ENCODE measurements at regions not wholly inside any gene's neighbourhood (a gene's known extent, or its start where the extent isn't known, plus 50 kb on each side); places are given as distances from the start of the nearest gene placed in this dataset.

GRCh38 chr2:56707650-56708049 lies 523.9 kb downstream of the CCDC85A start:
- DNase-seq (ENCODE audit: low spot score) = no peak

DNA sequence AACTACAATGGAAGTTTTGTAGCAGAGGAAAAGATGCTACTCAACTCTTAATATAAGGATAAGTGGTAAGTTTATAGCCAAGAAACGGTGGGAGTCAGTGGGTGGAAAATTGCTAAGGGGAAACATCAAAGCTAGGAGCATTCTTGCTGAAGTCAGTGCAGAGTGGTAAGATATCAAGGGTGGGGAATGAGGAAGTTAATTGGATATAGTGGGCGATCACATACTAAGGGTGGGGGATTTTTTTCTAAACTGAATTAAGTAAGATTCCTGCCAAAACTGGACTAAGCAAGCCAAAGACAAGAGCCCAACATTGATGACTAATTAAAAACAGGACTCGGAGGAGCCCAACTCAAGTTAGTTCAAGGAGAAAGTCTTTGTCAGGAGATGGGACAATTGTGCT lies 525.4 kb downstream of the CCDC85A start:
- DNase-seq (ENCODE audit: low spot score) = no peak

DNA sequence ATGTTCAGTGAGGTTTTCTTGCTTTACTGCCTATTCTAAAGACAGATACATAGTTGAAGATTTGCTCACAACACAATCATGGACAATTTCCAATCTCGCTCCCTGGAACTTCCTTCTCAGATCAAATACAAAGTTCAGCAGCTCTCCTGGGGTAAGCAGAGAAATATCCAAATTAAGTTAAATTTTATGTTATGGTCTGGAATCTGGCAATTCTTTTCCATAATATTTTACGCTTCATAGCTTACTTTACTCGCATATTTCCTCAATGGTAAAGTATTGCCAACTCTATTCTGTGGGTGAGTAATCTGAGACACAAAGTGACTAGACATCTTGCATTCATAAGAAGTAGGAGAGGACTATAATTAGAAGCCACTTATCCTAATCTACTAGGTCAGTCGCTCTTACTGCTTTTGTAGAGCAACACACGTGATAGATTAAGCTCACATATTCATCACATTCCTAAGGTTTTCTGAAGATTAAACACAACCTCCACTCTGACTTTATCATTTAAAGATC lies 529.4 kb downstream of the CCDC85A start:
- no peak for DNase-seq (ENCODE audit: low spot score)

DNA sequence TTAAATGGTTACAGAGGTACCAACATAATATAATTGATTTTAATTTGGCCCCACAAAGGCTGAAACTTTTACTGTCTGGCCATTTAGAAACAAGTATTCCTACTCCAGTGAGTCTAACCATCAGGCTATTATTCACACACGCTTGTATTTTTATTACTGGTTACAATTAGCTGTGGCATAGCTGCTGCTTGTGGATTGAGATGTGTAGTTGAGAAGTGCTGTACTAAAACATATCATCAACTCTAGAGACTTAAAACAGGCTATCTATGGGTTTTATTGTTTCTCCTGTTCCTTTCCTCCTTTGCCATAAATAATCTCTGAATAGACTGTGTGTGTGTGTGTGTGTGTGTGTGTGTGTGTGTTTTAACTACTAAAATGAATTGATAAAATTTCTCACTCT lies 530.2 kb downstream of the CCDC85A start:
- DNase-seq (ENCODE audit: low spot score) = no peak

GRCh38 chr2:56714400-56714799 lies 530.6 kb downstream of the CCDC85A start:
- DNase-seq (ENCODE audit: low spot score) = no peak

DNA sequence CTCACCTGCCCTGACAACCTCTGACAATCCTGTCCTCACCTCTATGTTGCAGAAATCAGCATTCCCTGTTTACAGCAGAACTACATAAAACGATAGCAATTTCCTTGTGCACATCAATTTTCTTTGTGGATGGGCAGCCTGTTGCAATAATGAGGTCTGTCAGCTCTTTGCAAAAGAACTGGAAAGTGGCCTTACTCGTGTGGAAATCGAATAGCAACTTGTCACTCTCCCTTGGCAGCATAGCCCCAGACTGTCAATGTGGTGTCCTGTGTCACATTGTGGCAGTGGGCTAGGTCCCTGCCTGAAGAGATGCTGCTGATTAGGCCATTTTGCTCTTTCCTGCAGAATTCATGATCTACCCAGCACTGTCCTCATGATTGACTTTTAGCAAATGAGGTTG lies 531.9 kb downstream of the CCDC85A start:
- DNase-seq (ENCODE audit: low spot score) = no peak

DNA sequence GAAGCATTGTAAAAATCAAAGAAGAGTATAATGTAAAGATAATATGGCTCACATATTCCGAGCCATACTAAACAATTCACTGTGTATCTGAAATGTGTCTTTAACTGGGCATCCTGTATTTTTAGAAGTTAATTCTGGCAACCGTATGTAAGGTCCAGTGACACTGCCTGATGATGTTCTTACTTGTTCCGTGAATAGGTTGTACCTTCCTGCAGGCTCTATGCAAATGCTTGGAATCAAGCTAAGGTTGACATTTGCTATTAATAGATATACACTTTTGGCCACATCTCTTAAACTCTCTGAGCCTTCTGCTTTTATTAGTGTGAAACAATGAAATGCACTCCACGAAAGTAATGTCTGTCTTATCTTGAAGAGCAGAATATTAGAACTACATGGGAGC lies 534.6 kb downstream of the CCDC85A start:
- no peak for DNase-seq (ENCODE audit: low spot score)

DNA sequence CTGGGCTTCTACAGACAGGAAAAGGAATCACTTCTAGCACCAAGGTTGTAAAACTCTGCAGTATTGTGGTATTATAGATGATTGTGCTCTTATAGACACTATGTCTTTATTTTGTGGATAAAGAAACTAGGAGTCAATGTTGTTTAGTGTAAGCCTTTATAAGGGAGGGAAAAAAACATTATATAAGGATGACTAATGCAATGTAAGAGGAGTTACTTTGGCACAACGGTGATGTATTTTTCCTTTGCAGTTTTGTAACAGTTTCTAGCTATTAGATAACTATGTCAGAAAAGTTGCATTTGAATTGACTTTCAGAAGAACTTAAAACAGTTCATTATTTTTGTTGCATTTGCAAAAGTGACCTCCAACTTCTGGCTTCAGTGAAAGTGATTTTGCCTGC lies 545.4 kb downstream of the CCDC85A start:
- no peak for DNase-seq (ENCODE audit: low spot score)

DNA sequence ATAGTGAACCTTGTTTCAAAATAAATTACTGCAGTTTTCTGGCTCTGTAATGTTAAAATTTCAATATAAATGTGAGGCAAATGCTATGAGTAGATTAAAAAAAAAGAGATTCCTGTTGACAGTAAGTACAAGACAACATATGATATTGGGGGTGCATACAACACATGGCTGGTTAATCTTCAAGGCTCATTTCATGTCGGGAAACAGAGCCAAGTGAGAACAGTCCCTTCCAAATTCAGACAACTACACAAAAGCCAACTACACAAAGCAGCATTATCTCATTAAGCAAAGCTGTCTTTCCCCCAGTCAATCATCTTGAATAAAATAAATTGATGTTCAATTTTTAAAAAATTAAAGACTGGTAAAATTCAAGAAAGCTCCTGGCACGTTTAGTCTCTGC lies 549.2 kb downstream of the CCDC85A start:
- no peak for DNase-seq (ENCODE audit: low spot score)

- no peak for DNase-seq (ENCODE audit: low spot score)
Observed at GRCh38 chr2:56739413-56739812, 555.6 kb downstream of the CCDC85A start.

DNA sequence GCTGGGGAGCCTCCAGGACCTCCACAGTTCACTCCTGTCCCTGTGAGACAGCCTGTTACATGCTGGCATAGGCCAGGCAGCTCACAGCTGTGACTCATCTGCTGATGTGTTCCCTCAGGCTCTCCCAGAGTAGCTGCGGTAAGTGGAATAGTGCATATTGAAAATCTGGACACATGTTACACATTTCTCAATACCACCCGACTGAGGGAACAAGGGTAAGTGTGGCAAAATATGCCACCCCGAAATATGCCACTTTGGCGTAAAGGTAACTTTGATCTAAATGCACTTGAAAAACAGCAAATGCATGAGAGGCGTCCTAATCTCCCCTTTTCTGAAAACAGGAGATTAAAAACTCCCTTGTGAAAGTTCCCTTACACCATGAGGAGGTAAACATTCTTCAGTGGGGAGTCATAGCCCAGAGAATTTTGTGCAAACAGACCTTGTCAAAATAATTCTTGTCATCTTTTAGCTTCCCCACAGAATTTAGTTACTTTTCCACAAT lies 557.9 kb downstream of the CCDC85A start:
- DNase-seq (ENCODE audit: low spot score) = no peak

DNA sequence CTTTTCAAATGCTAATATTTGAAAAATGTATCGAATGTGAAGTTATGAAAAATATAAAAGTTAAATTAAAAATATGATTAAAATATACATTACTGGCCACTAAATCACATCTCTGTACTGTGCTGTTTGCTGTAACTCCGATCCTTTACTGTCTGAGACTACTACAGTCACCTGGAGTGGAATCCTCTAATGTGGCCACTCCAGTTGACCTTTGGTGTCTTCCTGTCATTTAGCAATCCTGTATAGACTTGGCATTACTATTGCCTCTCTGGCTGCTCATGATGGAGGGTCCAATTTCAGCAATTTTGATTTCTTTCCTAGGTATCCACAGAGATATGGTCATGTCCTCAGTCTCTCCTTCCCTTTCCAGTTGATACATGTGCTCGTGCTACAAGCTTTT lies 560.0 kb downstream of the CCDC85A start:
- DNase-seq (ENCODE audit: low spot score) = no peak

GRCh38 chr2:56749152-56749752 lies 565.5 kb downstream of the CCDC85A start:
- DNase-seq (ENCODE audit: low spot score) = no peak

DNA sequence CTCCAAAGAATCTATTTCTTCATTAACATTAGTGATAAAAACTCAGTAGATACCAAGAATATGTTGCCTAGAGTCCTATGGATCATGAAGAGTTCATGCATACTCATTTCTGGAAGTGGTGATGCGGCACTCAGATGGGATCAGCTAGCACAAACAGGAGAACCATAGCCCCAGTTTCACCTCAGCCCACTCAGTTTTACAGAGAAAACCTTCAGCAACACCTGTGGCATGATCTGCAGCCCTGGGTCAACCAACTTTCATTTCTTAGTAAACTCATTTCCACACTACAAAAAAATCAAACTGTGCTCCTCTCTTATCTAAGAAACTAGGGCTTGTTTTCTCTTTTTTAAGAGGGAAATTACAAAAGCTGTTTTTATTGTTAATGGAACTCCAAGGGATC lies 569.4 kb downstream of the CCDC85A start:
- no peak for DNase-seq (ENCODE audit: low spot score)

DNA sequence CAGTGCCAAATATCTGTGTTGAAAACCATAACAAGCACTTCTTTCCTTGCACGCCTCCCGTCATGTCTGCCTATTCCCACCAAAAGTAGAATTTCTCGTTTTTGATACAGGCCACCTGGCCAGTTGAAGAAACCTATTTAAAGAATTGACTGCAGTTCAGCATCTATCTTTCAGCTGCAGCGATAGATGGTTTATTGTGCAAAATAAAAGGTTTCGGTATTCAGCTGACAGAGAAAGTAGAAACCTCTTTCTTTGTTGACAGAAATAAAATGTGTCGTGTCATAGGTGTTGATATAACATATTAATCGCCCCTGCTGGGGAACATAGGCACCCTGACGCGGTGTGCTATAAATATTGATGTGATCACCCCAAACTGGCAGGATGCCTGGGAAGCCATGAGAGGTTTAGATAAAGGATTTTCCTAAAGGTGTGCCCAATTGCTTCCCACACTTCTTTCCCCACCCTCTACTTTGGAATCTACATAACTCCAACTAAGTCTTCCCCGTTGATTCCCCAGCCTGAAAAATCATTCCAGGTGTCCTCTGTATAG lies 570.4 kb downstream of the CCDC85A start:
- no peak for DNase-seq (ENCODE audit: low spot score)

GRCh38 chr2:56754627-56755026 lies 570.8 kb downstream of the CCDC85A start:
- no peak for DNase-seq (ENCODE audit: low spot score)

- DNase-seq (ENCODE audit: low spot score) = no peak
Observed at GRCh38 chr2:56757884-56758545, 574.2 kb downstream of the CCDC85A start.

DNA sequence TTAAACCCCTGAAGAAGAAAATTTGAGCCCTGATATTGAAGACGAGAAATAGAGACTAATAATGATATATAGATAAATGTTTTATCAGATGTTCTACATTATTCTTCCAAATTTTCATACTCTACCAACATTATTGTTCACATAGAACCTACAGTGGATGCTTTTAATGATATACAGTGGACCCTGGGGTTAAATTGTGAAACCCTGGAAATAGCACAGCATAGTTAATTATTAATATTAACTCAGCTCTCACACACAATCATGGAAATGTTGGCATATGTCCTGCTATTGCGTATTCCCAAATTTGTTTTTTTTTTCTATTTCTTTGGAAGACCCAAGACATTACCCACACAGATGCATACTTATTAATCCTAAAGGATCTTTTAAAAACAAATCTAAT lies 579.9 kb downstream of the CCDC85A start:
- no peak for DNase-seq (ENCODE audit: low spot score)

GRCh38 chr2:56768973-56769372 lies 585.2 kb downstream of the CCDC85A start:
- no peak for DNase-seq (ENCODE audit: low spot score)

DNA sequence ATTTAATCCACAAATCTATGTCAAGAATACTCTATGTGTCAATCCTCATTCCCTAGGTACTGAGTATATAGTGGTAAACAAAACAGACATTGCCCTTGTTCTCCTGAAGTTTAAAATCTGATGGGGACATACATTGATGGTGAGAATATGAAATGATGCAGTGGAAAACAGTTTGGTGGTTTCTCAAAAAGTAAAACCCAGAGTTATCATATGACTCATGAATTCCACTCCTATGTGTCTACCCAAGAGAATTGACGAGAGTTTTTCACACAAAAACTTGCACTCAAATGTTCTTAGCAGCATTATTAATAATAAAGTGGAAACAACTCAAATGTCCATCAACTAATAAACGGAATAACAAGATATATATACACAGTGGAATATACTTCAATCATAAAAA lies 586.7 kb downstream of the CCDC85A start:
- DNase-seq (ENCODE audit: low spot score) = no peak

GRCh38 chr2:56784046-56784445 lies 600.3 kb downstream of the CCDC85A start:
- no peak for DNase-seq (ENCODE audit: low spot score)

- DNase-seq (ENCODE audit: low spot score) = no peak
Observed at GRCh38 chr2:56801214-56801613, 617.4 kb downstream of the CCDC85A start.

DNA sequence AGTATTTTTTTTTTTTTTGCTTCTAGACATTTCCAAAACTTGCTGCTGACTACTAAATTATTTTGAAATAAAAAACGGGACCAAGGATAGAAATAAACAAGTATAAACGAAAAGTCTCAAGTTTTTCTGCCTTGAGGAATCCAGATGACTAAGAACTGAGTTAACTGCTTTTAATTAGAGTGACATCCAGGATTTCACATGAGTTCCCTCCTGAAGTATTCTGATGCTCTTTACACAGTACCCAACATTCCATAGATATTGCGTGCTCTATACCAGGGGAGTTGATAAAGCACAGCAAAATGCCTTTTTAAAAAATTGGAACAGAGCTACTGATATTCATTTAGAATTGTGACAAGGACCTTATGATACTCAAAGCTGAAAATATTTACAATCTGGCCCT lies 618.0 kb downstream of the CCDC85A start:
- DNase-seq (ENCODE audit: low spot score) = no peak

DNA sequence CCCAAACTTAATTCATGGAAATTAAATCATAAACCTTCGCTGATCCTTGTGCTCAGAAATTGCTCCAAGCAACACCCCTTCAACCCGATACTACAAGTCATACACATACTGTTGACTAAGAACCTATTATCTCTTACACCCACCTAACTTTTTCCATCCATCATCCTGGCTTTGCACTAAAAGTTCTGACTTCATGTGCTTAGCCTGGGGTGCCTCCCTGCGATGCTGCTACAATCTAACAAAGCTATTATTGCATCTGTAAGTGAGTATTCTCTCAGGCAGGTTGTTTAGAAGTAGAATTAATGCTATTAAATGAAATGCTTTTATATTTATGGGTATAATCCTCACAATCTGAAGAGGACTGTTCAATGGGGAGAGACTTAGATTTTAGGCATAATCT lies 619.8 kb downstream of the CCDC85A start:
- no peak for DNase-seq (ENCODE audit: low spot score)

Measured in hematopoietic multipotent progenitor cell treated with erythropoietin and hydrocortisone succinate and interleukin-3 and kit ligand, for 17 days (in vitro differentiated cells).